CMK (cell line): ENCODE measurements at regions not wholly inside any gene's neighbourhood (a gene's known extent, or its start where the extent isn't known, plus 50 kb on each side); places are given as distances from the start of the nearest gene placed in this dataset.
A peak's percentile ranks its signal among the peaks of the same experiment; 100 is the strongest.
"Not testable (repeated sequence)": the region's sequence is repeated elsewhere in the genome, so short reads cannot be mapped to it uniquely, and the experiment has no call there.

Experiments
- DNase-seq: peaks from one replicate; pipeline ENCODE4 v3.0.0-alpha.2; 2010; ENCODE audit warnings: low read depth

- no peak for DNase-seq
Observed at GRCh38 chr5:163885117-163885516, 379.7 kb downstream of the MAT2B start.

GRCh38 chr5:163887854-163888253, 382.4 kb downstream of the MAT2B start:
- no peak for DNase-seq

DNA sequence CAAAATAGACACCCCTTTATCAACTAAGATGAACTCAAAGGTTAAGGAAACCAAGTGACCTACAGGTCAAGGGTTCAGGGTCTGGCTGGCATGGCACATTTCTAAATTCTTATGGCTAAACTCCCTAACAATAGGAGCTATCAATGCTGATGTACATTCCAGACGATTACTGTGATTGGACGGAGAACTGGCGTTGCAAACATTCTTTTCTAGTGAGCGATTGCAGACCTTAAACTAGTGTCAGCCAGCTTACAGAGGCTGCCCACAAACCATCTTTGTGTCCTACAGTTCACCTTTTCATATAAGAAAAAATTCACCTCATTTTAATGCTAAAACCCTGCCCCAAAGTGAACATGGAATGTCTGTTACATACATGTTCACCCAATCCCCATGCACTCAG, 382.9 kb downstream of the MAT2B start:
- DNase-seq, result no peak

GRCh38 chr5:163889369-163889768, 383.9 kb downstream of the MAT2B start:
- DNase-seq, result no peak

DNA sequence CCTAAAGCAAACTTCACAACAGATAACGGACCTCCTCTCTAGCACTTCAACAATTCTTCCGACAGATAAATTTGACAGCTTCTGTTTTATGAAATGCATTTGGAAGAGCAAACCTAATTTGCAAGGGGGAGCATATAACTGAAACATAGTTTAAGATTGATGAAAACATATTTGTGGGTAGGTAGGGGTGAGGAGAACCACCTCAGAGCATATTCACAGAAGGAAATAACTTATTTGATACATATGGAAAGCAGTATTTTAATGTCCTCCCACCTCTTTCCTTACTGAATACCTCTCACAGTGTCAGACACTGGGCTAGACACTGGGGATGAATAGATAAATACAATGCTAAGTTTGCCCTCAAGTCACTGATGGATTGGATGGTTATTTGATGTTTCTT, 384.8 kb downstream of the MAT2B start:
- DNase-seq, result no peak

DNA sequence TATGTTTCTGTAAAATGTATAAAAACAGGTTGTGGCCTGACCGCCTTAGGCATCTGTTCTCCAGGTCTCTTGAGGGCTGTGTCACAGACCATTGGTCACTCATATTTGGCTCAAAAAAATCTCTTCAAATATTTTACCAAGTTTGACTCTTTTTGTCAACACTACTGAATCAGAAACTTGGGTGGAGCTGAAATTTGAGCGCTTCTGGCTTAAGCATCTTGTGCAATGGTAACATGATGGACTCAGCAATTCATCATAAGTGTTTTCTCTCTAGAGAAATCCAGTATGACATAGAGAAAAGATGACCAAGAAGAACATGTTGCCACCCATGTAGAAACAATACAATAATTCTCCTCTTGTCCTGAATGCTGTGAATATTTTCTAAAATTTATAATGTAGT, 387.9 kb downstream of the MAT2B start:
- no peak for DNase-seq

- no peak for DNase-seq
Observed at GRCh38 chr5:163894645-163895044, 389.2 kb downstream of the MAT2B start.

- no peak for DNase-seq
Observed at GRCh38 chr5:163898873-163899272, 393.5 kb downstream of the MAT2B start.

- DNase-seq, result not testable (repeated sequence)
Observed at GRCh38 chr5:163907783-163908182, 402.4 kb downstream of the MAT2B start.

GRCh38 chr5:163908253-163908652, 402.8 kb downstream of the MAT2B start:
- no peak for DNase-seq

- DNase-seq, result no peak
Observed at GRCh38 chr5:163910226-163910625, 404.8 kb downstream of the MAT2B start.

GRCh38 chr5:163912046-163912445, 406.6 kb downstream of the MAT2B start:
- DNase-seq, result no peak

- DNase-seq, result no peak
Observed at GRCh38 chr5:163913548-163913947, 408.1 kb downstream of the MAT2B start.

DNA sequence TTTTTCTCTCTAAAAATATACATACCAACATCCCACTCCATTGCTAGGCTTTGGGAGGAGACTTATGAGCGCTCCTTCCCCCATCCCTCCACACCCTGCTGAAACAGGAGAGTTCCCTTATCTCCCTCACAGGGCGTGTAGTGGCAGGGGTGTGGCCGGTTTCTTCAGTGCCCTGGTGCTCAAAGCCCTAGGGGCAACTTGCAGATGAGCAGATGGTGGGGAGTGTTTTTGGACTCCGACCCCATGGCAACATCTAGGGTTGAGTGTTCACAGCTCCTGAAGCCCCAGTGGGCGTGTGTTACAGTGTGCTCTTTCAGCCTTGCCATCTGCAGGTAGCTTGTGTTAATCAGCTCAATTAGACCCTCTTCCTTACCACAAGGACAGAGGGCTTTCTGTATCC, 409.5 kb downstream of the MAT2B start:
- DNase-seq, result peak; percentile 9

- DNase-seq, result no peak
Observed at GRCh38 chr5:163915481-163915961, 410.1 kb downstream of the MAT2B start.

GRCh38 chr5:163916376-163916775, 411.0 kb downstream of the MAT2B start:
- no peak for DNase-seq

DNA sequence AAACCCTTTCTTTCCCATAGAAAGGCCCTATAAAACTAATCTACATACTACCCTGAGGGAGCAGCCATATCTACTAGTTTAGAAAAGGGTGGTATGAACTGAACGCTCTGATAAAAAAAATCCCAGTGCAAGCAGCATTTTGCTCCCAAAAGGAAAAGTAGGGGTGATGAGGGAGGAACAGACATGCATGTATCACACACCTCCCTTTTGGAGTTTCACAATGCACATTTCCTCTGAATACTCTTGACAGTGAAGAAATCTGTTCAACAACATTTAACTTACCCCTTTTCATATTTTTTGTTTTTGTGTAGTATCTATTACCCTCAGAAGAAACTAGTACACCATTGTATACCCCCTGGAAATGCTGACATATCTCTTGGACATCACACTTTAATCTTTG, 411.4 kb downstream of the MAT2B start:
- no peak for DNase-seq

- no peak for DNase-seq
Observed at GRCh38 chr5:163917747-163918146, 412.3 kb downstream of the MAT2B start.

GRCh38 chr5:163934990-163935389, 429.6 kb downstream of the MAT2B start:
- DNase-seq, result not testable (repeated sequence)

- DNase-seq, result no peak
Observed at GRCh38 chr5:163938595-163938994, 433.2 kb downstream of the MAT2B start.

GRCh38 chr5:163941079-163941478, 435.7 kb downstream of the MAT2B start:
- no peak for DNase-seq

- no peak for DNase-seq
Observed at GRCh38 chr5:163943546-163943945, 438.1 kb downstream of the MAT2B start.

GRCh38 chr5:163944738-163945137, 439.3 kb downstream of the MAT2B start:
- DNase-seq, result no peak

DNA sequence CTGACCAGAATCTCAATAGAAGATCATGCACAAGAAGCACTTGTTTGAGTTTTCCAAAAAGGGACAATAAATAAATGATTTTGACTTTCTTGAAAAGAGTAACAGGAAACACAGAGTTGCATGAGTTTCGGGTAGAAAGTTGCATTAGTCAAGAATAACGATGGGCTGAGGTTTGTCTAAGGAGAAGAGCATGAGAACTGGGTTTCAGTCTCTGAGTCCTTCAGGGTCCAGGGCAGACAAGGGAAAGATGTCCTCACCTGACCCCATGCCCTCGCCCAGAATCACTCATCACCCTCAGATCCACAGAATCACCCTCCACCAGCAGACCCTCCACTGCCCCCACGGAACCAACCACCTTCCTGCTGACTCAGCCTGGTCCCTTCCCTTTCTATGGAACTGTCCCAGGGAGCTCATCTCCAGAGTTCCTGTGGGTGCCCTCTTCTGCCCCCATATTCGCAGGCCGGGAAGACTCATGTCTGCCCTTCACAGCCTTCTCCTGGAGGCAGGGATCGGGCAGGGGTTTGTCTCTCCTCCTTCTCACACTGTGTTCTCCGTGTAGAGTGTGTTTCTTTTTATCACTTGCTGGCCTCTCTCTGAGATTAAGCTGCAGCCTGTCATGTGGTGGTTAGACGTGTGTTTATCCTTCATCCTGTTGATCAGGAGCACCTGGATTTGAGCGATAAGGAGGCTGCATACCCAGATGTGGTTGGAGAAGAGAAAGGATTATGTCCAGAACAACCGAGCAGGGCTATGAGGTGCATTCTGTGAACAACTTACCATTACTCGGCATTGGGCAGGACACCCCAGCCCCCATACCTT, 442.6 kb downstream of the MAT2B start:
- no peak for DNase-seq
